ENCODE measurements at regions not wholly inside any gene's neighbourhood (a gene's known extent, or its start where the extent isn't known, plus 50 kb on each side); places are given as distances from the start of the nearest gene placed in this dataset.

GRCh38 chr16:61074324-61074723 lies 961.9 kb downstream of the CDH8 start:
- TF ChIP-seq CTCF (IDR thresholded peaks at IDR 0.05 in 8 of 11, conservative IDR thresholded peaks at IDR 0.05 in 3 of 11) = no peak
- no peak for TF ChIP-seq POLR2A (IDR thresholded peaks at IDR 0.05)
